Neuronal stem cell (in vitro differentiated cells): ENCODE measurements at regions not wholly inside any gene's neighbourhood (a gene's known extent, or its start where the extent isn't known, plus 50 kb on each side); places are given as distances from the start of the nearest gene placed in this dataset.

ENCODE experiments used
- DNase-seq: peaks from one replicate; pipeline ENCODE4 v3.0.0-alpha.2; 2013; ENCODE audit warnings: low spot score
- H2AFZ ChIP-seq: one replicate; pipeline ENCODE4 v1.6.1; 2013; ENCODE audit warnings: mild to moderate bottlenecking, low read length, inconsistent platforms
- H2AK5ac ChIP-seq: 2 replicates; pipeline ENCODE4 v1.6.1; 2013; ENCODE audit warnings: low read depth, mild to moderate bottlenecking, inconsistent platforms, low read length, moderate library complexity, mixed read lengths
- H2BK120ac ChIP-seq: 2 replicates; pipeline ENCODE4 v1.6.1; 2013; ENCODE audit warnings: low read depth, mild to moderate bottlenecking, inconsistent platforms, low read length, moderate library complexity, mixed read lengths
- H2BK12ac ChIP-seq: one replicate; pipeline ENCODE4 v1.6.1; 2013; ENCODE audit warnings: low read length, inconsistent platforms
- H2BK15ac ChIP-seq: 2 replicates; pipeline ENCODE4 v1.6.1; 2013; ENCODE audit warnings: mild to moderate bottlenecking, low read length, inconsistent platforms, mixed read lengths
- H2BK5ac ChIP-seq: one replicate; pipeline ENCODE4 v1.6.1; 2013; ENCODE audit warnings: inconsistent platforms, mild to moderate bottlenecking, low read length, moderate library complexity
- H3K14ac ChIP-seq: one replicate; pipeline ENCODE4 v1.6.1; 2013; ENCODE audit warnings: low read length, inconsistent platforms
- H3K18ac ChIP-seq: 2 replicates; pipeline ENCODE4 v1.6.1; 2013; ENCODE audit warnings: low read length, inconsistent platforms
- H3K23ac ChIP-seq: 2 replicates; pipeline ENCODE4 v1.6.1; 2013; ENCODE audit warnings: low read depth, mild to moderate bottlenecking, mixed read lengths, low read length, inconsistent platforms; ENCODE audit not compliant: poor library complexity
- H3K27ac ChIP-seq: replicated peaks from 3 replicates; pipeline ENCODE4 v1.5.1; 2013; ENCODE audit warnings: low read length, inconsistent platforms
- H3K27me3 ChIP-seq, 3 experiments: 2 replicates each; pipeline ENCODE4 v1.6.1; 2013; ENCODE audit warnings: low read length in 3 of 3, mild to moderate bottlenecking in 2 of 3, inconsistent platforms in 1 of 3, low read depth in 1 of 3, mixed read lengths in 1 of 3, moderate library complexity in 1 of 3; ENCODE audit not compliant: control insufficient read depth in 3 of 3, insufficient read depth in 3 of 3
- H3K36me3 ChIP-seq, 2 donors: replicated peaks in 1 of 2; 2 replicates each; pipeline ENCODE4 v1.6.1; 2013; ENCODE audit warnings: low read length in 2 of 2; ENCODE audit not compliant: control insufficient read depth in 2 of 2, insufficient read depth in 2 of 2
- H3K4ac ChIP-seq: 2 replicates; pipeline ENCODE4 v1.6.1; 2013; ENCODE audit warnings: inconsistent platforms, mild to moderate bottlenecking, low read length, moderate library complexity
- H3K4me1 ChIP-seq, 2 donors: 1 replicate in 1 of 2; 2 replicates in 1 of 2; pipeline ENCODE4 v1.6.1; 2013; ENCODE audit warnings: low read length in 2 of 2, low read depth in 1 of 2; ENCODE audit not compliant: control insufficient read depth in 2 of 2, insufficient read depth in 1 of 2
- H3K4me2 ChIP-seq: one replicate; pipeline ENCODE4 v1.6.1; 2013; ENCODE audit warnings: mild to moderate bottlenecking, low read length, inconsistent platforms; ENCODE audit not compliant: insufficient read depth, poor library complexity, severe bottlenecking
- H3K4me3 ChIP-seq, 2 donors: 2 replicates each; pipeline ENCODE4 v1.5.1; 2013; ENCODE audit warnings: low read length in 2 of 2, mild to moderate bottlenecking in 2 of 2, inconsistent platforms in 1 of 2, moderate library complexity in 1 of 2
- H3K79me1 ChIP-seq: one replicate; pipeline ENCODE4 v1.6.1; 2013; ENCODE audit warnings: low read depth, mild to moderate bottlenecking, inconsistent platforms, low read length, moderate library complexity
- H3K9ac ChIP-seq: one replicate; pipeline ENCODE4 v1.6.1; 2013; ENCODE audit warnings: mild to moderate bottlenecking, low read depth, low read length, inconsistent platforms; ENCODE audit not compliant: poor library complexity
- H3K9me3 ChIP-seq, 2 donors: replicated peaks in 1 of 2; 2 replicates each; pipeline versions ENCODE3 to v1.6.1; 2013; ENCODE audit warnings: low read length in 2 of 2, mild to moderate bottlenecking in 2 of 2, inconsistent platforms in 1 of 2, low read depth in 1 of 2, mixed read lengths in 1 of 2, moderate library complexity in 1 of 2; ENCODE audit not compliant: control insufficient read depth in 2 of 2, insufficient read depth in 1 of 2
- H4K8ac ChIP-seq: one replicate; pipeline ENCODE4 v1.6.1; 2013; ENCODE audit warnings: low read depth, mild to moderate bottlenecking, inconsistent platforms, low read length, moderate library complexity
- H4K91ac ChIP-seq: one replicate; pipeline ENCODE4 v1.6.1; 2013; ENCODE audit warnings: low read length, low read depth, mild to moderate bottlenecking, inconsistent platforms; ENCODE audit not compliant: poor library complexity
- WGBS, 2 donors: extraction: QIAGEN DNeasy Blood & Tissue Kit; methylation state at CpG; one replicate each; pipeline ENCODE4 v1.1.7; 2013; ENCODE audit warnings: missing lambda C conversion rate in 2 of 2, mixed read lengths in 1 of 2; ENCODE audit not compliant: insufficient read length in 2 of 2, insufficient replicate concordance in 1 of 2; ENCODE audit errors: extremely low coverage in 2 of 2; 5-methylcytosine and 5-hydroxymethylcytosine counted together

- Histone ChIP-seq H3K27ac (no peak overlapping the region), H2BK5ac (no peak overlapping the region), H3K23ac (no peak overlapping the region), H2BK120ac (no peak overlapping the region), H3K14ac (no peak overlapping the region), H3K27me3 (no peaks in the 10 kb centered on the region), H3K4me2 (no peak overlapping the region), H4K91ac (no peak overlapping the region), H4K8ac (no peak overlapping the region), H3K9ac (peak overlapping the region; percentile 37), H3K4me3 (peak overlapping the region in 1 of 2 donors; percentile 56), H2AFZ (no peak overlapping the region), H2BK12ac (no peak overlapping the region), H3K79me1 (peaks cover 2% of the 10 kb centered on the region), H3K4ac (no peak overlapping the region), H3K36me3 (no peaks in the 10 kb centered on the region), H3K4me1 (no peaks in the 10 kb centered on the region), H3K18ac (no peak overlapping the region), H3K9me3 (peaks cover 3 to 11% of the 10 kb centered on the region in 2 donors), H2BK15ac (no peak overlapping the region), H2AK5ac (no peak overlapping the region)
- no CpG with 5 or more reads among the region's 3 CpGs for WGBS, 2 donors
- no peak for DNase-seq
These were observed 74.2 kb downstream of the KLF6 start for GRCh38 chr10:3710764-3711163.

GRCh38 chr10:3709456-3710060, 75.5 kb downstream of the KLF6 start:
- no peak overlapping the region for H2BK5ac ChIP-seq
- H2AFZ ChIP-seq: no peak overlapping the region
- no CpG with 5 or more reads among the region's 4 CpGs for WGBS, 2 donors
- H3K4me2 ChIP-seq: no peak overlapping the region
- H2BK15ac ChIP-seq: no peak overlapping the region
- H3K4me1 ChIP-seq: no peaks in the 10 kb centered on the region
- H3K18ac ChIP-seq: no peak overlapping the region
- no peak overlapping the region for H3K23ac ChIP-seq
- no peak overlapping the region for H3K9ac ChIP-seq
- H3K27me3 ChIP-seq: no peaks in the 10 kb centered on the region
- no peak overlapping the region for H2BK12ac ChIP-seq
- H4K8ac ChIP-seq: no peak overlapping the region
- no peaks in the 10 kb centered on the region for H3K36me3 ChIP-seq
- peaks cover 2% of the 10 kb centered on the region for H3K79me1 ChIP-seq
- no peak overlapping the region for H2AK5ac ChIP-seq
- no peak overlapping the region for H2BK120ac ChIP-seq
- peaks cover 3 to 11% of the 10 kb centered on the region in 2 donors for H3K9me3 ChIP-seq
- DNase-seq: no peak
- H3K14ac ChIP-seq: no peak overlapping the region
- no peak overlapping the region for H3K27ac ChIP-seq
- H3K4me3 ChIP-seq: no peak overlapping the region
- no peak overlapping the region for H4K91ac ChIP-seq
- H3K4ac ChIP-seq: no peak overlapping the region

- H3K9ac ChIP-seq: no peak overlapping the region
- no peak overlapping the region for H2BK15ac ChIP-seq
- no CpG with 5 or more reads among the region's 6 CpGs for WGBS, 2 donors
- H3K27me3 ChIP-seq: no peaks in the 10 kb centered on the region
- H3K27ac ChIP-seq: no peak overlapping the region
- H3K79me1 ChIP-seq: peaks cover 2% of the 10 kb centered on the region
- H3K4me2 ChIP-seq: no peak overlapping the region
- H2BK5ac ChIP-seq: no peak overlapping the region
- no peak for DNase-seq
- H3K4ac ChIP-seq: no peak overlapping the region
- peaks cover 3 to 11% of the 10 kb centered on the region in 2 donors for H3K9me3 ChIP-seq
- H2BK12ac ChIP-seq: no peak overlapping the region
- no peak overlapping the region for H3K4me3 ChIP-seq
- no peak overlapping the region for H2AFZ ChIP-seq
- H3K14ac ChIP-seq: no peak overlapping the region
- H4K8ac ChIP-seq: no peak overlapping the region
- H3K18ac ChIP-seq: no peak overlapping the region
- H4K91ac ChIP-seq: no peak overlapping the region
- H3K23ac ChIP-seq: no peak overlapping the region
- H2AK5ac ChIP-seq: no peak overlapping the region
- H3K4me1 ChIP-seq: no peaks in the 10 kb centered on the region
- H2BK120ac ChIP-seq: no peak overlapping the region
- H3K36me3 ChIP-seq: no peaks in the 10 kb centered on the region
These were observed 76.2 kb downstream of the KLF6 start for GRCh38 chr10:3708852-3709251.

- H3K27me3 ChIP-seq: no peaks in the 10 kb centered on the region
- H2BK15ac ChIP-seq: no peak overlapping the region
- no peaks in the 10 kb centered on the region for H3K9me3 ChIP-seq
- no peak overlapping the region for H3K18ac ChIP-seq
- H3K4me3 ChIP-seq: no peak overlapping the region
- no peak overlapping the region for H2AFZ ChIP-seq
- H3K79me1 ChIP-seq: no peaks in the 10 kb centered on the region
- no peak overlapping the region for H3K9ac ChIP-seq
- H3K4me2 ChIP-seq: no peak overlapping the region
- H4K91ac ChIP-seq: no peak overlapping the region
- no peak overlapping the region for H2AK5ac ChIP-seq
- no peak overlapping the region for H2BK5ac ChIP-seq
- H3K27ac ChIP-seq: no peak overlapping the region
- peaks cover 0 to 4% of the 10 kb centered on the region in 2 donors for H3K4me1 ChIP-seq
- H3K14ac ChIP-seq: no peak overlapping the region
- no peaks in the 10 kb centered on the region for H3K36me3 ChIP-seq
- no peak overlapping the region for H3K23ac ChIP-seq
- no peak overlapping the region for H2BK120ac ChIP-seq
- no CpG with 5 or more reads among the region's 10 CpGs for WGBS, 2 donors
- H3K4ac ChIP-seq: no peak overlapping the region
- H2BK12ac ChIP-seq: no peak overlapping the region
- no peak overlapping the region for H4K8ac ChIP-seq
- no peak for DNase-seq
These were observed 80.3 kb downstream of the KLF6 start for GRCh38 chr10:3704565-3705325.
